Brain microvascular endothelial cell (primary cell): ENCODE measurements at regions not wholly inside any gene's neighbourhood (a gene's known extent, or its start where the extent isn't known, plus 50 kb on each side); places are given as distances from the start of the nearest gene placed in this dataset.

Experiments used
- DNase-seq: peaks from one replicate; pipeline ENCODE4 v3.0.0-alpha.2; 2020
- H3K27ac ChIP-seq: fragments of 250-450 bp; sonication (Bioruptor Pico); 2 replicates; pipeline ENCODE4 v1.5.1; 2020; ENCODE audit warnings: mild to moderate bottlenecking, moderate library complexity
- H3K27me3 ChIP-seq: fragments of 250-450 bp; sonication (Bioruptor Pico); replicated peaks from 2 replicates; pipeline ENCODE4 v1.5.1; 2020; ENCODE audit warnings: mild to moderate bottlenecking
- H3K36me3 ChIP-seq: fragments of 250-450 bp; sonication (Bioruptor Pico); replicated peaks from 2 replicates; pipeline ENCODE4 v1.5.1; 2020; ENCODE audit warnings: mild to moderate bottlenecking
- H3K4me3 ChIP-seq: 2 replicates; pipeline ENCODE4 v1.5.1; 2011; ENCODE audit warnings: low read depth, mild to moderate bottlenecking, control low read depth, low read length, moderate library complexity
- CTCF ChIP-seq: IDR thresholded peaks from 2 replicates; pipeline ENCODE4 v1.5.1; 2011; ENCODE audit warnings: low read depth, mild to moderate bottlenecking, moderate library complexity, low read length, control low read depth, inconsistent platforms; ENCODE audit errors: missing control alignments
- in situ Hi-C: cut with HindIII; loops from 2 replicates; pipeline ENCODE4 v1.10.0; 2017; ENCODE audit warnings: low sequenced_read_pairs, low pct_ligation_motif_present

GRCh38 chr7:41297166-41297565 is 405.7 kb downstream of the INHBA start:
- peak; percentile 5 for DNase-seq
- Histone ChIP-seq H3K27ac (no peak overlapping the region), H3K36me3 (no peaks in the 10 kb centered on the region), H3K4me3 (no peak overlapping the region), H3K27me3 (no peaks in the 10 kb centered on the region)
- TF ChIP-seq CTCF: no peak
- in situ Hi-C loops: no loop called here

DNA sequence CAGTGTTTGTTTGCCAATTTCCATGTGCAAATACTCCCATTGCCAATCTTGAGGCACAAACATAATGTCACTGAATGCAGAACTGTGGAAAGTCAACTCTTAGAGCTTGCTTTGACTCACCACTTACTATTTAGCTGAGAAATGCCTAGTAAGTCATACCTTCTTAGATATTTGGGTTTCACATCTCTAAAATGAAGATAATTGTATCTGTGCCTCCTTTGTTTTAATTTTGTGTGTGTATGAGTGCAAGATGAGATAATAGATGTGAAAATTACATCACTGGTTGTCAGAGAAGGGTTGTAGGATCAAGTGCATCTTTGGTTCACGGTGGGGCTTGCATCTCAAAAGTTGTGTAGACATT is 407.5 kb downstream of the INHBA start:
- Histone ChIP-seq H3K4me3 (no peak overlapping the region), H3K36me3 (no peaks in the 10 kb centered on the region), H3K27me3 (no peaks in the 10 kb centered on the region), H3K27ac (no peak overlapping the region)
- TF ChIP-seq CTCF: no peak
- DNase-seq: no peak
- in situ Hi-C loops: no loop called here

GRCh38 chr7:41294556-41295454 is 408.1 kb downstream of the INHBA start:
- in situ Hi-C loops: no loop called here

GRCh38 chr7:41292487-41292886 is 410.4 kb downstream of the INHBA start:
- no peak for TF ChIP-seq CTCF
- Histone ChIP-seq H3K36me3 (no peaks in the 10 kb centered on the region), H3K27ac (no peak overlapping the region), H3K4me3 (no peak overlapping the region), H3K27me3 (no peaks in the 10 kb centered on the region)
- no peak for DNase-seq
- in situ Hi-C loops: no loop called here

More at GRCh38 chr7:41294556-41295454, 408.1 kb downstream of the INHBA start:
- no peaks in the 10 kb centered on the region for H3K27me3 ChIP-seq
- DNase-seq: no peak
- H3K27ac ChIP-seq: no peak overlapping the region
- no peak overlapping the region for H3K4me3 ChIP-seq
- no peaks in the 10 kb centered on the region for H3K36me3 ChIP-seq
- TF ChIP-seq CTCF: no peak

DNA sequence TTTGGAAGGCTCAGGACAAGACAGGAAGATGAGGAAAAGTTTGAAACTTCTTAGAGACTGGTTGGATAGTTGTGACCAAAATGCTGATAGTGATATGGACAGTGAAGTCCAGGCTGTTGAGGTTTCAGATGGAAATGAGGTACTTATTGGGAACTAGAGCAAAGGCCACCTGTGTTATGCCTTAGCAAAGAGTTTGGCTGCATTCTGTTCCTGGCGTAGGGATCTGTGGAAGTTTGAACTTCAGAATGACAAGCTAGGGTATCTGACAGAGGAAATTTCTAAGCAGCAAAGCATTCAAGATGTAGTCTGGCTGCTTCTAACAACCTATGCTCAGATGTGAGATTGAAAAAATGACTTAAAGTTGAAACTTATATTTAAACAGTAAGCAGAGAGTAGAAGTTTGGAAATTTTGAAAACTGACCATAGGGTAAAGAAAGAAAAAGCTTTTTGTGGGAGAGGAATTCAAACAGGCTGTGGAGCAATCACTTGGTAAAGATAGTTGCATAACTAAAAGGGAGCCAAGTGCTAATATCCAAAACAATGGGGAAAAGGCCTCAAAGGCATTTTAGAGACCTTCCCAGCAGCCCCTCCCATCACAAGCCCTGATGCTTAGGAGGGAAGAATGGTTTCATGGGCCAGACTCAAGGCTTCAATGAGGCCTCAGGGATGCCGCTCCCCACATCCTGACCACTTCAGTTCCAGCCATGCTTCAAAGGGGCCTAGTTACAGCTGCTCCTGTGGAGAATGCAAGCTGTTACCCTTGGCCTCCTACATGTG is 415.1 kb downstream of the INHBA start:
- H3K27ac ChIP-seq: no peak overlapping the region
- in situ Hi-C loops: no loop called here
- no peaks in the 10 kb centered on the region for H3K36me3 ChIP-seq
- no peak for DNase-seq
- H3K27me3 ChIP-seq: no peaks in the 10 kb centered on the region
- no peak overlapping the region for H3K4me3 ChIP-seq
- no peak for TF ChIP-seq CTCF
